GM19452 (cell line): ENCODE measurements at regions not wholly inside any gene's neighbourhood (a gene's known extent, or its start where the extent isn't known, plus 50 kb on each side); places are given as distances from the start of the nearest gene placed in this dataset.

Experiments
- ATAC-seq: cut with Tn5 transposase; IDR thresholded peaks from one replicate; pipeline ENCODE4 v1.9.1; 2021; ENCODE audit not compliant: unreplicated experiment

DNA sequence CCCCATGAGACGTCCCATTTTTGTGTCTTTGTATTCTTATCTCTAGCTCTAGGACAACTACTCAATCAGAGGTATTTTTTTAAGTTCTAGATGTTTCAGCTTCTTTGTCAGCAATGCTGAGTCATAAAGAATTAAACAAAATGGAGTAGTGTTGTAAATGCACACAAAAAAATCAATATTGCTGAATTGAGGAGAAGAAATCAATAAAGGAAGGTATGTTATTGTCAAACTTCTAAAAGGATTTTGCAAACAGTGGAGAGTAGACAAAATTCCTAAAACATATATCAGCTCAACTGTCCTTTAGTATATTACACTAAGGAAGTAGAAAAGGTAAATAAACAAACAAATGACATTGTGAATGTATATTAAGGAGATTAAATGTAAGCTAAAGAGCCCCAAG lies 726.1 kb upstream of the NRXN1 start:
- ATAC-seq: no peak

DNA sequence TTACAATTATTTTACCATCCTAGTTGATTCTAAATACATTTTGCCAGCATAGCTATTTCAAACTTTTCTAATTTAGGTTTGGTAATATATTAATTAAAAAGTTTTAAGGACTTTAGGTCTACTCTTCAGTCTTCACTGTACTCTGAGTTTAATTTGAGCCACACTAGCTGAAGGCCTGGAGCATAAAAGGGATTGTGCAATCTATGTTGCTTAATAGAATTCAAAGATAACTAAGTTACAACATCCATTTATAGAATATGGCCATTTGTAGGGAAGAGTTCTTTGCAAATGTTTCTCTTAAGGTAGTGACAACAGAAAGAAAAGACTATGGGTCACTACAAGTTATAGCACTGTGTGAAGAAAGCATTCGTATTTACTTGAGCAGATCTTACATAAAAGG lies 702.2 kb upstream of the NRXN1 start:
- ATAC-seq: no peak

- ATAC-seq: no peak
Measured at GRCh38 chr2:51723691-51724090, 691.8 kb upstream of the NRXN1 start.

GRCh38 chr2:51722311-51722710 lies 690.4 kb upstream of the NRXN1 start:
- no peak for ATAC-seq

GRCh38 chr2:51720826-51721225 lies 688.9 kb upstream of the NRXN1 start:
- no peak for ATAC-seq

- no peak for ATAC-seq
Measured at GRCh38 chr2:51718881-51719280, 686.9 kb upstream of the NRXN1 start.

- ATAC-seq: no peak
Measured at GRCh38 chr2:51717312-51717711, 685.4 kb upstream of the NRXN1 start.

DNA sequence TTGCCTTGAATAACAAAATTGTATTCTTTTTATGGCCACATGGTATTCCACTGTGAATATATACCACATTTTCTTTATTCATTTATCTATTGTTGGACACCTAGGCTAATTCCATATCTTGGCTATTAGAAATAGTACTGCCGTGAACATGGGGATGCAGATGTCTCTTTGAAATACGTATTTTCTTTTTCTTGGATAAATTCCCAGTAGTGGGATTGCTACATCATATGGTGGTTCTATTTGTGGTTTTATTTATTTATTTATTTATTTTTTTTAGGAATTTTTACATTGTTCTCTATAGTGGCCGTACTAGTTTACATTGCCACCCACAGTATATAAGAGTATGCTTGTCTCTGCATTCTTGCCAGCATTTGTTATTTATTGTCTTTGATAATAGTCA lies 679.8 kb upstream of the NRXN1 start:
- ATAC-seq: no peak

GRCh38 chr2:51710222-51710621 lies 678.3 kb upstream of the NRXN1 start:
- peak; percentile 80 for ATAC-seq

GRCh38 chr2:51707625-51708024 lies 675.7 kb upstream of the NRXN1 start:
- ATAC-seq: no peak

- no peak for ATAC-seq
Measured at GRCh38 chr2:51706220-51706619, 674.3 kb upstream of the NRXN1 start.

DNA sequence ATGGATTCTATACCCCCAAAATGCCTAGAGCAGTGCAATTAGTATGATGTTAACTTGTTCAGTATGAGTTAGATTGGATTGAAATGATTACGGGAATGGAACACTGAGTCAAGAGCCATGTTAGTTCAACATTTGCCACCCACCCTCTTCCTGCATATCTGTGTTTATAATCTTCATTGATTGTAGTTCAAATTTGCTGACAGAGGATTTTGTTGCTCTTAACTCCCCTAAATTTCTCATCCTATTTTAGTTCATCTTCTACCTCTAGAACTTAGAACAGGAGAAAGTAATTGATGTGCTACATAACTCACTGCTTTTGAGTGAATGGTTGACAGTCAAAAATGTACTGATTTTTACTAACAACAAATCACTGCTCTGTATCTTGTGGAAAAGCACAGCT lies 673.5 kb upstream of the NRXN1 start:
- no peak for ATAC-seq

DNA sequence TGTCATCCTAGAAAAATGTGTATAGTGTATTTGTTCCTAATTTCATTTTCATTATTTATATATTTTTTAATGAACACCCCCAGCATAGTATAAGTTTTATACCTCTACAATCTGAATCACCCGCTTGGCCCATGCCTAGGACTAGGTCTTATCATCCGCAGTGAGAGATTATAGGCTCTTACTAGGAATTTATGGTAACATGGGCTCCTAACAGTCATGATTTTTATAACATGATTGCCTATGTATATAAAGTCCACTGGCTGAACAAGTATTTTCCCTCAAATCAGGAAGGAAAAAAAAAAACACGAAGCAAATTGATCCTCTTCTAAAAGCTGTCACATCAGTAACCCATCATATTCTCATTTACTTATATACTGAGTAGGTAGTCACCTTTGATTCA lies 666.1 kb upstream of the NRXN1 start:
- ATAC-seq: no peak

GRCh38 chr2:51697095-51697494 lies 665.2 kb upstream of the NRXN1 start:
- ATAC-seq: no peak

DNA sequence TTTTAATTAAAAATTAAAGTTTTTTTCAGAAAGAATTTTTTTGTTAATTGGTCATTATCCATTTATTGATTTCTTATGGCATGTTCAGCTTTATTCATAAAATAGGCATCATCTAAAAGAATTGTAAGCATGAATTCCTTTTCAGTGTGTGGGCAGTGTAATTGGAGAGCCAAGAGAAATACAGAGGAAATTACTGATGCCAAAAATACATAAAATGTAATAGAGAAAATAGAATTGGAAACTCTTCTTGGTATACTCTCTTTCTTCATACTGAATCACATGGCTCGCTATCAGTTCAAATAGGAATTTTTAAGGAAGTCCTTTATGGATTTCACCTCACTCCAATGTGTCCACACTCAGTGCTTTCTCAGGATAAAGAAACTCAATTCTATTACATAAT lies 663.6 kb upstream of the NRXN1 start:
- ATAC-seq: no peak

DNA sequence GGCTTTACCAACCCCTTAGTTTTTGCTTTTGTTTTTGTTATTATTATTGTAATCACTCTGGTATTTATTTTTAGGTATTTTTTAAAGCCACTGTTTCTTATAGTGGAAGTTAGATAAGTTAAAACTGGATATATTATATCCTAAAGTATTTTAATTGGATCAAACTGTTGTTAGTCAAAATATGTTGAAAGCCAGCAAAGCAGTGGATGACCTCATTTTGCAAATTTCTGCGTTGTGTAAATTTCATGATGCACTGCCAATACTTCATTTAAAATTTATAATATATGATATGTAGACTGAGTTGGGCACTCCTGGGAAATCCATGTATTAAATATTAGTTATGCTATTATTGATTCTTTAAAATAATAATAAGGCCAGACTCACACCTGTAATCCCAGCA lies 661.7 kb upstream of the NRXN1 start:
- ATAC-seq: no peak

DNA sequence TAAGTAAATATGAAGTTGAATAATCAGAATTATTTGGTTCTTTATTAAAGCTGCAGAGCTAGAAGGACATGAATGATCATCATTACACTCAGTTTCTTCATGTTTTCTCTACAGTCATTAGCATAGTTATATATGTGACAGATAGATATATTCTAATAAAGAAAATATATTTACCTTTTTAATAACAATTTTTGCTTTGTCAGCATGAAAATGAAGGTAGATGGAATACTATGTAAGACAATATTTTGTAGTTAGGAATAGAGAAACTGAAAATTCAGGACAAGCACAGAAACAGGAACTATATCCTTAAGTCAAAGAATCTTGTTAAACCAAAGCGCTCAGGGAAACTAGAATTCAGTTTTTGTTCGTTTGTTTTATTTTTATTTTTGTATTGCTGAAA lies 649.9 kb upstream of the NRXN1 start:
- ATAC-seq: no peak

GRCh38 chr2:51673628-51674027 lies 641.7 kb upstream of the NRXN1 start:
- no peak for ATAC-seq

GRCh38 chr2:51667679-51668078 lies 635.7 kb upstream of the NRXN1 start:
- no peak for ATAC-seq

- ATAC-seq: no peak
Measured at GRCh38 chr2:51662187-51662586, 630.3 kb upstream of the NRXN1 start.

- no peak for ATAC-seq
Measured at GRCh38 chr2:51657849-51658248, 625.9 kb upstream of the NRXN1 start.

GRCh38 chr2:51650769-51651168 lies 618.8 kb upstream of the NRXN1 start:
- no peak for ATAC-seq

- ATAC-seq: no peak
Measured at GRCh38 chr2:51649366-51649765, 617.4 kb upstream of the NRXN1 start.

GRCh38 chr2:51638811-51639210 lies 606.9 kb upstream of the NRXN1 start:
- ATAC-seq: no peak
